HL-60 (cell line): ENCODE measurements at regions not wholly inside any gene's neighbourhood (a gene's known extent, or its start where the extent isn't known, plus 50 kb on each side); places are given as distances from the start of the nearest gene placed in this dataset.

Source experiments
- DNase-seq, 2 experiments: peaks; one replicate each; pipeline ENCODE4 v3.0.0-alpha.2; 2010 to 2020; ENCODE audit warnings: low read depth in 1 of 2, low spot score in 1 of 2
- H3K27ac ChIP-seq: fragments of 250-450 bp; sonication (Bioruptor Pico); replicated peaks from 2 replicates; pipeline ENCODE4 v1.5.1; 2020; ENCODE audit warnings: mild to moderate bottlenecking, moderate library complexity
- H3K27me3 ChIP-seq: fragments of 250-450 bp; sonication (Bioruptor Pico); 2 replicates; pipeline ENCODE4 v1.5.1; 2021; ENCODE audit warnings: mild to moderate bottlenecking, moderate library complexity; ENCODE audit not compliant: insufficient read depth, poor library complexity, severe bottlenecking
- H3K4me3 ChIP-seq: replicated peaks from 2 replicates; pipeline ENCODE4 v1.5.1; 2011; ENCODE audit warnings: mild to moderate bottlenecking, control low read depth, low read length; ENCODE audit not compliant: insufficient read depth
- GABPA ChIP-seq: IDR thresholded peaks from 2 replicates; pipeline ENCODE4 v1.6.1; 2012; ENCODE audit warnings: low read depth
- POLR2AphosphoS5 ChIP-seq: IDR thresholded peaks from 2 replicates; pipeline ENCODE4 v1.6.1; 2012; ENCODE audit warnings: low read depth
- SPI1 ChIP-seq: IDR thresholded peaks from 2 replicates; pipeline ENCODE4 v1.6.1; 2012; ENCODE audit warnings: low read depth, mild to moderate bottlenecking, borderline replicate concordance
- TF ChIP-seq, protein P1 (sequence below): IDR thresholded peaks from 2 replicates; pipeline ENCODE4 v1.6.1; 2012; ENCODE audit warnings: low read depth; ENCODE audit not compliant: insufficient replicate concordance
- TF ChIP-seq, protein P2 (sequence below): IDR thresholded peaks from one replicate; pipeline ENCODE4 v1.5.1; 2011; ENCODE audit warnings: low read length, control low read depth, inconsistent platforms; ENCODE audit not compliant: insufficient read depth

DNA sequence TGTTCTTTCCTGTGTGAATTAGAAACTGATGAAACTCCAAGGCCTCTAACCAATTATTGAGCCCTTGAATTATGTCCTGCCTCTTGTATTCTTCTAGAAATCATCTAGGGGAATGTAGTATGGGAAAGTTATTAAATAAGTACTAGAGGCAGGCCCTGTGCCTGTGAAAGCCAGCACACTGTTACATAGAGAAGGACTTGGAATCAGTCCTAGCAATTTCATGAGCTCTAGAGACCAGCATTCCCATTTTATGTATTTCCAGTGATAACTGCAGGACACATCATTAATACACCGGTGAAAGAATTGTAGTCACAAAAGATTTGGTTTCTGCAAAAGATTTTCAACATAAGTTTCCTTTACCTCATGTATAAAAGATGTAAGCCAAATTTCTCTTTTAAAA lies 168.5 kb upstream of the VLDLR start:
- no peak overlapping the region for H3K4me3 ChIP-seq
- H3K27ac ChIP-seq = no peak overlapping the region
- no peak for DNase-seq
- no peaks in the 10 kb centered on the region for H3K27me3 ChIP-seq
- no peak for TF ChIP-seq POLR2AphosphoS5
- no peak for TF ChIP-seq SPI1
- TF ChIP-seq, protein P1, sequence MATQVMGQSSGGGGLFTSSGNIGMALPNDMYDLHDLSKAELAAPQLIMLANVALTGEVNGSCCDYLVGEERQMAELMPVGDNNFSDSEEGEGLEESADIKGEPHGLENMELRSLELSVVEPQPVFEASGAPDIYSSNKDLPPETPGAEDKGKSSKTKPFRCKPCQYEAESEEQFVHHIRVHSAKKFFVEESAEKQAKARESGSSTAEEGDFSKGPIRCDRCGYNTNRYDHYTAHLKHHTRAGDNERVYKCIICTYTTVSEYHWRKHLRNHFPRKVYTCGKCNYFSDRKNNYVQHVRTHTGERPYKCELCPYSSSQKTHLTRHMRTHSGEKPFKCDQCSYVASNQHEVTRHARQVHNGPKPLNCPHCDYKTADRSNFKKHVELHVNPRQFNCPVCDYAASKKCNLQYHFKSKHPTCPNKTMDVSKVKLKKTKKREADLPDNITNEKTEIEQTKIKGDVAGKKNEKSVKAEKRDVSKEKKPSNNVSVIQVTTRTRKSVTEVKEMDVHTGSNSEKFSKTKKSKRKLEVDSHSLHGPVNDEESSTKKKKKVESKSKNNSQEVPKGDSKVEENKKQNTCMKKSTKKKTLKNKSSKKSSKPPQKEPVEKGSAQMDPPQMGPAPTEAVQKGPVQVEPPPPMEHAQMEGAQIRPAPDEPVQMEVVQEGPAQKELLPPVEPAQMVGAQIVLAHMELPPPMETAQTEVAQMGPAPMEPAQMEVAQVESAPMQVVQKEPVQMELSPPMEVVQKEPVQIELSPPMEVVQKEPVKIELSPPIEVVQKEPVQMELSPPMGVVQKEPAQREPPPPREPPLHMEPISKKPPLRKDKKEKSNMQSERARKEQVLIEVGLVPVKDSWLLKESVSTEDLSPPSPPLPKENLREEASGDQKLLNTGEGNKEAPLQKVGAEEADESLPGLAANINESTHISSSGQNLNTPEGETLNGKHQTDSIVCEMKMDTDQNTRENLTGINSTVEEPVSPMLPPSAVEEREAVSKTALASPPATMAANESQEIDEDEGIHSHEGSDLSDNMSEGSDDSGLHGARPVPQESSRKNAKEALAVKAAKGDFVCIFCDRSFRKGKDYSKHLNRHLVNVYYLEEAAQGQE = no peak
- no peak for TF ChIP-seq GABPA
- TF ChIP-seq, protein P2, sequence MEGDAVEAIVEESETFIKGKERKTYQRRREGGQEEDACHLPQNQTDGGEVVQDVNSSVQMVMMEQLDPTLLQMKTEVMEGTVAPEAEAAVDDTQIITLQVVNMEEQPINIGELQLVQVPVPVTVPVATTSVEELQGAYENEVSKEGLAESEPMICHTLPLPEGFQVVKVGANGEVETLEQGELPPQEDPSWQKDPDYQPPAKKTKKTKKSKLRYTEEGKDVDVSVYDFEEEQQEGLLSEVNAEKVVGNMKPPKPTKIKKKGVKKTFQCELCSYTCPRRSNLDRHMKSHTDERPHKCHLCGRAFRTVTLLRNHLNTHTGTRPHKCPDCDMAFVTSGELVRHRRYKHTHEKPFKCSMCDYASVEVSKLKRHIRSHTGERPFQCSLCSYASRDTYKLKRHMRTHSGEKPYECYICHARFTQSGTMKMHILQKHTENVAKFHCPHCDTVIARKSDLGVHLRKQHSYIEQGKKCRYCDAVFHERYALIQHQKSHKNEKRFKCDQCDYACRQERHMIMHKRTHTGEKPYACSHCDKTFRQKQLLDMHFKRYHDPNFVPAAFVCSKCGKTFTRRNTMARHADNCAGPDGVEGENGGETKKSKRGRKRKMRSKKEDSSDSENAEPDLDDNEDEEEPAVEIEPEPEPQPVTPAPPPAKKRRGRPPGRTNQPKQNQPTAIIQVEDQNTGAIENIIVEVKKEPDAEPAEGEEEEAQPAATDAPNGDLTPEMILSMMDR = no peak

DNA sequence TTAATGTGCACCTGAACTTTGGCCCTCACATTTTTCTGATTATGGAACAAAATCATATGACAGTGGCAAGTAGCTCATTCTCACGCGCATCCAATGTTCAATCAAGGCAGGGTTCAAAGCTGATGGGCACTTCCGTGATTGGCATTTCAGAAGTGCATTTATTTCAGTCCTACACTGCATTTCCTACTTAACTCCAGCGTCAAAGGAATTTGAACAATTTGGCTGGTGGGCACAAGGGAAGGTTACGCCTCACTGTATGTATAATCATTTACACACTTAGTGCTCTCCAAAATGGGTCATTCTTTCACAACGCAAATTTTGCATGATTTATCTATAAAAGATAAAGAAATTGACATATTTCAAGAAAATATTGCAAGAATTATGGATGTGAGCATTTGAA lies 167.9 kb upstream of the VLDLR start:
- no peak overlapping the region for H3K4me3 ChIP-seq
- TF ChIP-seq GABPA = no peak
- TF ChIP-seq POLR2AphosphoS5 = no peak
- TF ChIP-seq, protein P1 = no peak

DNA sequence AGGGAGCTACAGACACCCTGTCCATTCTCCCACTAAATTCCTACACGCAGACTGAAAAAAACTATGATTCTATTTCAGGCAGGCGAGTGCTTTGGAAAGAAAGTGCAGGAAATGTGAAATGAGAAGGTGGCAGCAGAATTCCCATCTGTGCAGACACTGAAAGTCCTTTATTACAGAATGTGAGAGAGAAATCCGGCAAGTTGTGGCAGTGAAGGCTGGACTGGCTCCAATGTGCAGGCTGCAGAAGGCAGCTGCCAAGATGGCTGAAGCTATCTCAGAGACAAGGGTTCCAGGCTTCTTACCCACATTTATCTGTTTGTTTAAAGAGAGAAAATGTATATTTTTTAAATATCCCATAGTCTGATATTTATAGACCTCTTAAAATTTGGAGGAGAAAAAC lies 161.8 kb upstream of the VLDLR start:
- TF ChIP-seq, protein P1 = no peak
- H3K4me3 ChIP-seq = no peak overlapping the region
- H3K27me3 ChIP-seq = no peaks in the 10 kb centered on the region
- H3K27ac ChIP-seq = no peak overlapping the region
- no peak for DNase-seq

More for the DNA sequence above, 167.9 kb upstream of the VLDLR start:
- DNase-seq = no peak
- Histone ChIP-seq H3K27ac (no peak overlapping the region), H3K27me3 (no peaks in the 10 kb centered on the region)

DNA sequence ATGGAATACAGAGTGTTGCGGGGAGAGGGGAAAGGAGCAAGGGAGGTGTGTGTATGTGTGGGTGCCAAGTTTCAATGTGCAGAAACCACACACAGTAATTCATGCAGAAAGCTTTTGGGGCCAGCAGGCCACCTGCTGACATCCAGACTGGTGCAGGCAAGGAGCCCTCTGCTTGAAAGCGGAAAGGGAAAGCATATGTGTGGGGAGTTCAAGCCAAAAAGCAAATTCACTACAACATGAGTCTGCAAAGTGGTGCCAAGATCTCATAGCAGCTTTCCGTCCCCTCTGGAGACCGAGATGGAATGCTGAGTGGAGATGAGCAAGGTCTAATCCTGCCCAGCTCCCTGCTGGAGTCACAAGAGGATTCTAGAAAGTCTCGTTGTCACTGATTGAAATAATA lies 159.7 kb upstream of the VLDLR start:
- DNase-seq = no peak
- H3K27me3 ChIP-seq = no peaks in the 10 kb centered on the region
- TF ChIP-seq, protein P1 = no peak
- H3K27ac ChIP-seq = no peak overlapping the region
- H3K4me3 ChIP-seq = no peak overlapping the region
